ENCODE measurements at regions not wholly inside any gene's neighbourhood (a gene's known extent, or its start where the extent isn't known, plus 50 kb on each side); places are given as distances from the start of the nearest gene placed in this dataset.

- TF ChIP-seq CTCF (IDR thresholded peaks at IDR 0.05) (no peak), POLR2A (IDR thresholded peaks at IDR 0.05) (no peak)
These were observed 129.3 kb upstream of the LPCAT1 start for GRCh38 chr5:1652873-1653697.
